SK-N-DZ (cell line): ENCODE measurements at regions not wholly inside any gene's neighbourhood (a gene's known extent, or its start where the extent isn't known, plus 50 kb on each side); places are given as distances from the start of the nearest gene placed in this dataset.
A peak's percentile ranks its signal among the peaks of the same experiment; 100 is the strongest.

Experiments
- DNase-seq: peaks from one replicate; pipeline ENCODE4 v3.0.0-alpha.2; 2015; ENCODE audit warnings: low spot score

GRCh38 chr14:42143114-42143513 lies 536.4 kb downstream of the LRFN5 start:
- no peak for DNase-seq

- no peak for DNase-seq
Measured at GRCh38 chr14:42141328-42141727, 534.7 kb downstream of the LRFN5 start.

GRCh38 chr14:42140831-42141279 lies 534.2 kb downstream of the LRFN5 start:
- DNase-seq: no peak

- DNase-seq: no peak
Measured at GRCh38 chr14:42140001-42140400, 533.3 kb downstream of the LRFN5 start.

- DNase-seq: no peak
Measured at GRCh38 chr14:42138406-42138805, 531.7 kb downstream of the LRFN5 start.

GRCh38 chr14:42130815-42131214 lies 524.1 kb downstream of the LRFN5 start:
- no peak for DNase-seq

- no peak for DNase-seq
Measured at GRCh38 chr14:42123526-42123925, 516.9 kb downstream of the LRFN5 start.

GRCh38 chr14:42113358-42114069 lies 506.8 kb downstream of the LRFN5 start:
- DNase-seq: no peak

GRCh38 chr14:42112108-42112507 lies 505.4 kb downstream of the LRFN5 start:
- DNase-seq: no peak

GRCh38 chr14:42111355-42111754 lies 504.7 kb downstream of the LRFN5 start:
- no peak for DNase-seq

- DNase-seq: peak; percentile 10
Measured at GRCh38 chr14:42110167-42110566, 503.5 kb downstream of the LRFN5 start.

- DNase-seq: no peak
Measured at GRCh38 chr14:42095155-42095554, 488.5 kb downstream of the LRFN5 start.

- DNase-seq: no peak
Measured at GRCh38 chr14:42090122-42090521, 483.4 kb downstream of the LRFN5 start.

- no peak for DNase-seq
Measured at GRCh38 chr14:42079911-42080310, 473.2 kb downstream of the LRFN5 start.

GRCh38 chr14:42078345-42078744 lies 471.7 kb downstream of the LRFN5 start:
- DNase-seq: no peak

- no peak for DNase-seq
Measured at GRCh38 chr14:42070031-42070430, 463.4 kb downstream of the LRFN5 start.

- DNase-seq: no peak
Measured at GRCh38 chr14:42057111-42057510, 450.4 kb downstream of the LRFN5 start.

- no peak for DNase-seq
Measured at GRCh38 chr14:42047421-42048055, 440.9 kb downstream of the LRFN5 start.

GRCh38 chr14:42045383-42045782 lies 438.7 kb downstream of the LRFN5 start:
- DNase-seq: no peak

GRCh38 chr14:42028607-42029006 lies 421.9 kb downstream of the LRFN5 start:
- DNase-seq: no peak

- no peak for DNase-seq
Measured at GRCh38 chr14:42027271-42027670, 420.6 kb downstream of the LRFN5 start.

GRCh38 chr14:42023452-42023851 lies 416.8 kb downstream of the LRFN5 start:
- DNase-seq: no peak

GRCh38 chr14:42014301-42014700 lies 407.6 kb downstream of the LRFN5 start:
- DNase-seq: no peak
